ENCODE measurements at regions not wholly inside any gene's neighbourhood (a gene's known extent, or its start where the extent isn't known, plus 50 kb on each side); places are given as distances from the start of the nearest gene placed in this dataset.

DNA sequence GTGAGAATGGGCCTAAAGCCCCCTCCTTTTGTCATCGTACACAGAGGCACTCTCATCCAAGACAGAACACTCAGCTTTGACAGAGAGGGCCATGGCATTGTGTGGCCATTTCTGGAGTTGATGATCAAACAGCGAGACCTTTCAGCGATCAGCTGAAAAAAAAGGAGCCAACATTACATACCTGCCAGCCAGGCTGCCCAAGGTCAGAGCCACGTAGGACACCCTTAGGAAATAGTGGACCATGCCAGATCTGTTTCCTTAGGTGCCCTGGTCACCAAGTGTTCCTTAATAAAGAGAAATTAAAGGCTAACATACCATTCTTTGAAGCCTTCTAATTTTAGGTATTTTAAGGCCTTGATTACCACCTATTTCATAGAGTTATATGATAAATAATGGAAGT lies 105.5 kb upstream of the PRLR start:
- no peak overlapping the region for H3K27ac ChIP-seq (ENCODE audit: extremely low read depth, low read depth, low read length)
- ATAC-seq: no peak
- no peak for TF ChIP-seq NCOR1 (IDR thresholded peaks at IDR 0.05)
- no peak for TF ChIP-seq BDP1 (IDR thresholded peaks at IDR 0.05; ENCODE audit: insufficient read depth, insufficient read length)
- no peak for TF ChIP-seq MAZ (CRISPR knock-in tag; conservative IDR thresholded peaks at IDR 0.05 in 1 of 2, IDR thresholded peaks at IDR 0.05 in 1 of 2)
- no peak for TF ChIP-seq SRSF7 (optimal IDR thresholded peaks at IDR 0.05; ENCODE audit: low read depth, low read length)
- TF ChIP-seq, protein P1, sequence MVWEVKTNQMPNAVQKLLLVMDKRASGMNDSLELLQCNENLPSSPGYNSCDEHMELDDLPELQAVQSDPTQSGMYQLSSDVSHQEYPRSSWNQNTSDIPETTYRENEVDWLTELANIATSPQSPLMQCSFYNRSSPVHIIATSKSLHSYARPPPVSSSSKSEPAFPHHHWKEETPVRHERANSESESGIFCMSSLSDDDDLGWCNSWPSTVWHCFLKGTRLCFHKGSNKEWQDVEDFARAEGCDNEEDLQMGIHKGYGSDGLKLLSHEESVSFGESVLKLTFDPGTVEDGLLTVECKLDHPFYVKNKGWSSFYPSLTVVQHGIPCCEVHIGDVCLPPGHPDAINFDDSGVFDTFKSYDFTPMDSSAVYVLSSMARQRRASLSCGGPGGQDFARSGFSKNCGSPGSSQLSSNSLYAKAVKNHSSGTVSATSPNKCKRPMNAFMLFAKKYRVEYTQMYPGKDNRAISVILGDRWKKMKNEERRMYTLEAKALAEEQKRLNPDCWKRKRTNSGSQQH (CRISPR knock-in tag; IDR thresholded peaks at IDR 0.05): no peak
- TF ChIP-seq, protein P2, sequence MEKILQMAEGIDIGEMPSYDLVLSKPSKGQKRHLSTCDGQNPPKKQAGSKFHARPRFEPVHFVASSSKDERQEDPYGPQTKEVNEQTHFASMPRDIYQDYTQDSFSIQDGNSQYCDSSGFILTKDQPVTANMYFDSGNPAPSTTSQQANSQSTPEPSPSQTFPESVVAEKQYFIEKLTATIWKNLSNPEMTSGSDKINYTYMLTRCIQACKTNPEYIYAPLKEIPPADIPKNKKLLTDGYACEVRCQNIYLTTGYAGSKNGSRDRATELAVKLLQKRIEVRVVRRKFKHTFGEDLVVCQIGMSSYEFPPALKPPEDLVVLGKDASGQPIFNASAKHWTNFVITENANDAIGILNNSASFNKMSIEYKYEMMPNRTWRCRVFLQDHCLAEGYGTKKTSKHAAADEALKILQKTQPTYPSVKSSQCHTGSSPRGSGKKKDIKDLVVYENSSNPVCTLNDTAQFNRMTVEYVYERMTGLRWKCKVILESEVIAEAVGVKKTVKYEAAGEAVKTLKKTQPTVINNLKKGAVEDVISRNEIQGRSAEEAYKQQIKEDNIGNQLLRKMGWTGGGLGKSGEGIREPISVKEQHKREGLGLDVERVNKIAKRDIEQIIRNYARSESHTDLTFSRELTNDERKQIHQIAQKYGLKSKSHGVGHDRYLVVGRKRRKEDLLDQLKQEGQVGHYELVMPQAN (IDR thresholded peaks at IDR 0.05; ENCODE audit: borderline replicate concordance): no peak
- no peak for TF ChIP-seq ZNF124 (CRISPR knock-in tag; IDR thresholded peaks at IDR 0.05)
- TF ChIP-seq NEUROD1 (IDR thresholded peaks at IDR 0.05; ENCODE audit: borderline replicate concordance, low read depth, low read length, partially characterized antibody): no peak
- no peak for TF ChIP-seq SNIP1 (IDR thresholded peaks at IDR 0.05; ENCODE audit: low read depth)
- no peak for TF ChIP-seq CBFA2T3 (IDR thresholded peaks at IDR 0.05)
- TF ChIP-seq GATAD2A (IDR thresholded peaks at IDR 0.05): no peak
- no peaks in the 10 kb centered on the region for H4K20me1 ChIP-seq (replicated peaks; ENCODE audit: control insufficient read depth, insufficient read depth, low read length)
- no peak overlapping the region for H3K9ac ChIP-seq (ENCODE audit: insufficient read depth in 1 of 2, low read depth in 2 of 2, low read length in 2 of 2)
- ChIA-PET CTCF (ENCODE audit: low intra/inter-chr PET ratio) (interaction anchor here (0.5 kb wide), 1 partner anchor 861 kb away, joined by 3 read pairs; no protein-coding TSS in a partner anchor), POLR2A (no interaction called here)
- BruUV-seq (replicated peaks): no TSS peak
- intact Hi-C loops (cut with micrococcal nuclease): no loop called here
- no peak overlapping the region for H3K4me2 ChIP-seq (ENCODE audit: insufficient read depth, low read length)
- WGBS (ENCODE audit: insufficient coverage, low coverage, missing lambda C conversion rate): 1% methylated on average over 4 of the region's 4 CpGs
- in situ Hi-C loops (cut with MboI): no loop called here
- no peaks in the 10 kb centered on the region for H3K9me1 ChIP-seq (ENCODE audit: control insufficient read depth, insufficient read depth, low read length)
- no peaks in the 10 kb centered on the region for H3K4me1 ChIP-seq (replicated peaks in 1 of 2; ENCODE audit: control insufficient read depth in 2 of 2, insufficient read depth in 2 of 2, low read length in 2 of 2)
- no peak for DNase-seq (ENCODE audit: extremely low read depth in 1 of 4, low spot score in 3 of 4)
- no peak for FAIRE-seq
- H3K79me2 ChIP-seq (ENCODE audit: control insufficient read depth, insufficient read depth, low read length): no peaks in the 10 kb centered on the region
- no peak overlapping the region for H2AFZ ChIP-seq (ENCODE audit: low read depth, low read length)
- H3K27me3 ChIP-seq (ENCODE audit: control insufficient read depth in 2 of 2, insufficient read depth in 2 of 2, low read length in 2 of 2): no peaks in the 10 kb centered on the region
- no peaks in the 10 kb centered on the region for H3K36me3 ChIP-seq (ENCODE audit: control insufficient read depth, insufficient read depth, low read length)
- no peak overlapping the region for H3K4me3 ChIP-seq
- H3K9me3 ChIP-seq (replicated peaks; ENCODE audit: control insufficient read depth, insufficient read depth, low read depth, low read length): 0 out of 2 replicates have a peak, but pooled peaks cover 2% of the 10 kb centered on the region
